Stimulated activated CD8-positive, alpha-beta memory T cell treated with anti-CD3 and anti-CD28 coated beads, Interleukin-2, amount 100 ng/mL, for 48 hours (primary cell): ENCODE measurements at regions not wholly inside any gene's neighbourhood (a gene's known extent, or its start where the extent isn't known, plus 50 kb on each side); places are given as distances from the start of the nearest gene placed in this dataset.
"Not testable (repeated sequence)": the region's sequence is repeated elsewhere in the genome, so short reads cannot be mapped to it uniquely, and the experiment has no call there.

ENCODE experiments used
- DNase-seq, 2 donors: peaks; one replicate each; pipeline ENCODE4 v3.0.0-alpha.2; 2020; ENCODE audit warnings: low read depth in 2 of 2

- no peak for DNase-seq
Observed at GRCh38 chr22:25395468-25395867, 169.0 kb upstream of the GRK3 start.

- no peak for DNase-seq
Observed at GRCh38 chr22:25395915-25396314, 168.6 kb upstream of the GRK3 start.

GRCh38 chr22:25396615-25397200, 167.8 kb upstream of the GRK3 start:
- no peak for DNase-seq

GRCh38 chr22:25397616-25398015, 166.9 kb upstream of the GRK3 start:
- DNase-seq = no peak

- peak in 1 of 2 donors; percentile 23 for DNase-seq
Observed at GRCh38 chr22:25398591-25399062, 165.8 kb upstream of the GRK3 start.

GRCh38 chr22:25399649-25400151, 164.8 kb upstream of the GRK3 start:
- no peak for DNase-seq

- DNase-seq = no peak
Observed at GRCh38 chr22:25402160-25402500, 162.3 kb upstream of the GRK3 start.

GRCh38 chr22:25402501-25403283, 161.8 kb upstream of the GRK3 start:
- no peak for DNase-seq

- DNase-seq = no peak
Observed at GRCh38 chr22:25403284-25403810, 161.1 kb upstream of the GRK3 start.

- DNase-seq = no peak
Observed at GRCh38 chr22:25403811-25404471, 160.5 kb upstream of the GRK3 start.

- no peak for DNase-seq
Observed at GRCh38 chr22:25404556-25404927, 159.9 kb upstream of the GRK3 start.

- DNase-seq = peak; percentile 49 to 61
Observed at GRCh38 chr22:25404928-25405816, 159.3 kb upstream of the GRK3 start.

- no peak for DNase-seq
Observed at GRCh38 chr22:25405841-25406509, 158.5 kb upstream of the GRK3 start.

GRCh38 chr22:25406510-25407210, 157.8 kb upstream of the GRK3 start:
- DNase-seq = no peak

- no peak for DNase-seq
Observed at GRCh38 chr22:25407226-25407858, 157.1 kb upstream of the GRK3 start.

GRCh38 chr22:25407859-25408229, 156.6 kb upstream of the GRK3 start:
- no peak for DNase-seq

GRCh38 chr22:25409240-25409639, 155.2 kb upstream of the GRK3 start:
- no peak for DNase-seq

- DNase-seq = no peak
Observed at GRCh38 chr22:25410849-25411248, 153.6 kb upstream of the GRK3 start.

- DNase-seq = no peak
Observed at GRCh38 chr22:25413620-25414019, 150.9 kb upstream of the GRK3 start.

- DNase-seq = not testable (repeated sequence)
Observed at GRCh38 chr22:25415731-25416130, 148.7 kb upstream of the GRK3 start.
